Left lobe of liver (tissue), 2 donors: ENCODE measurements at regions not wholly inside any gene's neighbourhood (a gene's known extent, or its start where the extent isn't known, plus 50 kb on each side); places are given as distances from the start of the nearest gene placed in this dataset.
"Not testable (repeated sequence)": the region's sequence is repeated elsewhere in the genome, so short reads cannot be mapped to it uniquely, and the experiment has no call there.

ENCODE experiments used
- ATAC-seq: fragments of 200-7000 bp; cut with Tn5 transposase; one replicate; pipeline ENCODE4 v1.9.1; 2020; ENCODE audit warnings: mild to moderate bottlenecking, moderate library complexity
- DNase-seq: peaks from one replicate; pipeline ENCODE4 v3.0.0-alpha.2; 2020; ENCODE audit warnings: low spot score
- donor health status: DM: no; HTN: no; CAD: no; lungs with moderate emphysema.
- donor health status: DM: no; HTN: yes; CAD: no.

DNA sequence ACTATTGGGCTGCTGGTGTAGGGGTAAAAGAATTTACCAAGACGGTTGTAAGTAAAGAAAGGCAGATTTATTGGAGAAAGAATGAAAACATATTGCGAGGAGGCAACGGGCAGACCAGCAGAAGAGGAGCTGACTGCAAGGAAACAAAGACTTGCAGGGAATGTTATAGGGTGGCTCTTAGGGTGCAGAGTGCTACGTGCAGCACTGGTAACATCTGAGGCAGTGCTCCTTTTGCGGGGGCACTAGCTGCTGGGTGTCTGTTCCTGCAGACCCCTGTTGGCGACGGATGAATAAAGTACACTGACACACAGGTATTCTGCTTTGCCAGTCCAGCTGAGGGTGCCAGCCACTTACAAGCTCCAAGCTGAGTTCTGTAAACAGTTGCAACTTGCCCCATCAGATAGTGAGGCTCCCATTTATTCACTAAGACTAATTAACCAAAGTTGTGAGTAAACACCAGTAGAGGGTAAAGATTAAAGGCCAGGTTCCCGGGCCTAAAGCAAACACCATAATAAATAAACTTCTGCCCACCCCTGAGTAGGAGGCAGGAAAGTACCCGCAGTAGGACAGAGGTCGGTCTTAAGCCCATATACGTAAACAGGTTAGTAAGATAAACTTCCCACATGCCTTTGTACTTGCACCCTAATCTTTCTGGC is 140.2 kb upstream of the KCNK1 start:
- peak; percentile 80 for DNase-seq
- ATAC-seq = peak; percentile 90

- ATAC-seq (no peak), DNase-seq (no peak)
Observed at GRCh38 chr1:233477359-233477758, 136.5 kb upstream of the KCNK1 start.

- peak; percentile 37 for ATAC-seq
- DNase-seq = peak; percentile 56
Observed at GRCh38 chr1:233478611-233479010, 135.3 kb upstream of the KCNK1 start.

- peak; percentile 85 for ATAC-seq
- no peak for DNase-seq
Observed at GRCh38 chr1:233479110-233479890, 134.6 kb upstream of the KCNK1 start.

DNA sequence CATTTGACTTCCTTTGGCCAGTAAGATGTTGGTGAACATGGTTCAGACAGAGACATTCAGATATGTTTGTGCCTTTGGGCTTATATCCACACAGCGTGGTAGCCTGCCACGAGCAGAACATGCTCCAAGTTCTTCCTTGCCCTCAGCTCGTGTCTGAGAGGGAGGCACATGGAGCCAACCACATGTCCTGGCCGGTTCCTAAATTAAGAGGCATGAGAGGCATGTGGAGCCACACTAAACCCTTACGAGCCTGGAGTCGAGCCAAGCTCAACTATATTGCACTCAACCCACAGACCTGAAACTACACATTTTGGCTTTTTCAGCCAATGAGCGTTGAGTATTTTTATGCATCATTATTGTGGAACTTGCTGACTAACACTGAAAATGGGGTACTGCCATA is 133.7 kb upstream of the KCNK1 start:
- no peak for DNase-seq
- peak; percentile 21 for ATAC-seq

DNA sequence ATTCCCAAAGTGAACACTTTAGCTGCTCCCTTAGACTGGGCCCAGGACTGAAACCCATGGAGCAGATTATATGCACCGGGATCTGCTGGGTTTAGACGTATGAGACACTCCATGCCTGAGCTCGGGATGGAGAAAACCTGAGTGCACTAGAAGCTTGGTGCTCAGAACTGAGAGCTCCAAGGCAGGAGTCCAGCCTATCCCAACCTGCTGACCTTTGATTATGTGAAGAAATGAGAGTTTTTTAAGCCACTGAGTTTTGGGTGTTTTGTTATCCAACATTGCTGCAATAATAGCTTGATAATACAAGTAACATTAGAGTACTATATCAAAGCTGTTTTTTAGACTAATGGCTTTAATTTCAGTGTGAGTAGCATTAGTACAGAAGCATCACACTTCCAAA is 131.5 kb upstream of the KCNK1 start:
- ATAC-seq (peak; percentile 61), DNase-seq (no peak)

- ATAC-seq (no peak), DNase-seq (no peak)
Observed at GRCh38 chr1:233485385-233485784, 128.5 kb upstream of the KCNK1 start.

DNA sequence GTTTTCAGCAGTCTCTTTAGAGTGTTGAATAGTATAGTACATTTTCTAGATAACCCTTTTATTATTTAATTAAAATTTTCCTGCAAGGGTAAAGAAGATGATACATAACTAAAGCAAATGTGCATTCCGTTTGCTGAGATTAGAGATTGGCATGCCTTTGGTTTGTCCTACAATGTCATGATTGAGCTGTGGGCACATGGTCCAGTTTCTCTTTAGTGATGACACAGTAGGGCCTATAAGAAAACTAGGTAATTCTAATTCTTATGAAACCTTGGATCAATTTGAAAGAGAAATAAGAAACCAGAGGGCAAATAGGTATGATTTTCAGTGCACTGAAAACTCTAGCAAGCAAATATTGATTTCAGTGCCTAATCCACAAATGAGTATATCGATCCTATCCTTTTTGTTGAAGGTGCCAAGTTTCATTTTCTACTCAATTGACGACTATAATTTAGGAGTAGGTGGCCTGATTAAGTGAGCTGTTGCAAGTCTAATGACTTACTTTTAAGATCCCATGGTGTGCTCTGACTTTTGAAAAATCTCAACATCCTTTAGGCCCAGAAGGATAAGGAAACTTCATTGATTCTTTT is 128.0 kb upstream of the KCNK1 start:
- DNase-seq = no peak
- ATAC-seq = peak; percentile 51

- peak; percentile 74 for ATAC-seq
- no peak for DNase-seq
Observed at GRCh38 chr1:233487408-233487807, 126.5 kb upstream of the KCNK1 start.

- DNase-seq = no peak
- ATAC-seq = no peak
Observed at GRCh38 chr1:233489411-233489810, 124.5 kb upstream of the KCNK1 start.

DNA sequence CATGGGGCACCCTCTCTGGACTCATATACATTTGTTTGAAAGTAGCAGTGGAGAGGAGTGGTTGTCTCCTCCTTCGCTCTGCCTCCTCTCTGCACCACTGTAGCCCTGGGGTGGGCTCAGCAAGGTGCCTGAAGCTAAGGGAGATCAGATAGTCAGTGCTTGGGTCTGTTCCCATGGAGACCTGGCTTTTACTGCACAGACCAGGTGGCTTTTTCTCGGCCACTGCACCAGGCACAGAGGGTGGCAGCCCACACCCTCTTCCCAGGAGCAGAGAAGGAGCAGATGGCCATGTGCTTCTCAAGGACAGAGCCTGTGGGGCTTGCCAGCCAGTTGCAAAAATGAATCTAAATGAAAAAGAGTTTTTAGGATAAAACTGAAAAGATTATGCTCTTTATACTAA is 123.4 kb upstream of the KCNK1 start:
- DNase-seq = no peak
- no peak for ATAC-seq

DNA sequence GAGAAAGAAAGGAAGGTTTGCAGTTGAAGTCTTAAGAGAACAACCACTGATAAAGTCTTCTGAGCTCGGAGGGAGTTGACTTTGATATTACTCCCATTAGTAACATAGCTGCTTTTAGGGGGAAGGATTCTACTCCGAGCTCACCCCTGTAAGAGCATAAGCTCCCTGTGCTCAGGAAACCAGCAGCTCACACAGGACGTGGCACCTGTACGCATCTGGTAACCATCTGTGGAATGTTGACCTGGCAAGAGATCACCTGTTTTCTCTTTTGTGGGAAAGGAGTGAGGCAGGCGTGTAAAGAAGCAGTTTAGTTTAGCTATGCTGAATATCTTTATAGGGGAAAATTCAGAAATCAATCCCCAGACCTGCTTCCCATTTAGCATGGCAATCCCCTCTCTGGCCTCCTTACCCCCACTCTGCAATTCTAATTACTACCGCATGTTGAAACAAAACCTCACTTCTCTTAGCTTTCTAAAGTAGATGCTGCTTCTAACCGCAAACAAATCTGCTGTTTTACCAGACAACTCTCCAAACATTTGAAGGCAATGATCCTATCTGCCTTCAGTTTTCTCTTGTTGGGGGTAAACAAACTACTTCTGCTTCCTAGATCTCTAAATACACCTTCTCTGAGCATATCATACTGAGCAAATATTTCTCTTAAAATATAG is 121.8 kb upstream of the KCNK1 start:
- DNase-seq = no peak
- ATAC-seq = no peak

DNA sequence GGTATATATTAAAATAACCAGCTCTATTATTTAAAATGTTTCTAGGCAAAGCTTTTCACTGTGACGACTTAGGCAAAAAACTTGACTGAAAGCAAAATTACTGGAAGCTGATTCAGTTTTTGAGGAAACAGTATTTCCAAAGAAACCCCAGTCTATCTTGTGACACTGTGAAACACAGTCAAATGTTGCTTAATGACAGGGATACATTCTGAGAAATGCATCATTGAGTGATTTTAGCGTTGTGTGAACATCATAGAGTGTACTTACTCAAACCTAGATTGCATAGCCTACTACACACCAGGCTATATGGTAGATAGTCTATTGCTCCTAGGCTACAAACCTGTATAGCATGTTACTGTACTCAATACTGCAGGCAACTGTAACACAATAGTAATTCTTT is 116.9 kb upstream of the KCNK1 start:
- ATAC-seq (no peak), DNase-seq (no peak)

DNA sequence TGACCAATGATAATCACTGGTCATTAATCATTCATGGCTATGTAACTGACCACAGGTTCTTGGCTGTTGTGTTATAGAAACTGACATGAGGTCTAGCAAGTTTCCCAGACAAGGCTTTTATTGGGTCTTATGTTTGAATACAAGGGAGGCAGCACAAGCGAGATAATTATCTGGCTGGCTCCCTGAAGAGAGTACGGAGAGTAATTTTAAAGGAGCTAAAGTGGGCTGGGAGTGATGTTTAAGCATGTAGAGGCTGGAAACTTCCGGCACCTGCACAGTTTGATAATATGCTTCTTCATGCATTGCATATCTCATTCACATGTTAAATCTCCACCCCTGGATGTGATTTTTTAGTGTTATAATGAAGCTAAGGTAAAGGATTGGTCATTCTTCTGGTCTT is 116.2 kb upstream of the KCNK1 start:
- ATAC-seq (no peak), DNase-seq (no peak)

DNA sequence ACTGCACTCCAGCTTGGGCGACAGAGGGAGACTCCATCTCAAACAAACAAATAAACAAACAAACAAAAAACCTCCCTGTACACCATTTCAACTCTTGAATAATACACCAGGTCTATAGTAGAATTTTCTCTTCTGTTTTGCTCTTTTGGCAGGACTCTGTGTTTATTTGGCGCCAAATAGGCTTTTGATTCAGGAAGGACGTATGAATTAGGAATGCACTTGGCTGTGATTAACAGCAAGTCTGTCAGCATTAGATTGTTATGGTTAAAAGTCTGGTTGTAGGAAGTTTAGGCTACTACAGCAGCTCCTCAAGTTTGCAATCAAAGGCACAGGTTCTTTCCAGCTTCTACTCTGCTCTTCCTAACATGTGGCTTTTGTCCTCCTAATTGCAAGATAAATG is 113.8 kb upstream of the KCNK1 start:
- no peak for DNase-seq

GRCh38 chr1:233503366-233503954 is 110.4 kb upstream of the KCNK1 start:
- DNase-seq (no peak), ATAC-seq (no peak)

More for the DNA sequence above, 113.8 kb upstream of the KCNK1 start:
- no peak for ATAC-seq

- DNase-seq (no peak), ATAC-seq (no peak)
Observed at GRCh38 chr1:233505130-233505529, 108.8 kb upstream of the KCNK1 start.

- not testable (repeated sequence) for DNase-seq
Observed at GRCh38 chr1:233505889-233506288, 108.0 kb upstream of the KCNK1 start.

DNA sequence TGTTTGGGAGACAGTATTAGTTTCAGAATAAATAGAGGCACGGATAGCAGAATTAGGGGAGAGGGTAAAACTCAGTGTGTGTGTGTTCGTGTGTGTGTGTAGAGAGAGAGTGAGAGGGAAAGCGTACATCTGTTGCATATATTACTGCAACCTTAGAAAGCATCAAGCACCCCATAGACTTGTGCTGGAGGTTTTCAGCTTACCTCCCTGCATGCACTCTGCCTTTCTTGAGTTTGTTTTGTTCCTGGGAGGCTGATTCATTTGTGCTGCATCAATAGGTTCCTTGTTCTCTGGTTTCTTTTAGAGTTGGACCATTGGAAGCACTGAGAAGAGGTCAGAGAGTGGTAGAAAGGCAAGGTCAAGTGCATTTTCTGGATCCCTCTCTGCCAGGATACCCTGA is 104.4 kb upstream of the KCNK1 start:
- ATAC-seq (no peak), DNase-seq (no peak)

More at GRCh38 chr1:233505889-233506288, 108.0 kb upstream of the KCNK1 start:
- not testable (repeated sequence) for ATAC-seq

GRCh38 chr1:233512538-233512937 is 101.4 kb upstream of the KCNK1 start:
- DNase-seq = no peak
- ATAC-seq = no peak

GRCh38 chr1:233513431-233513830 is 100.5 kb upstream of the KCNK1 start:
- DNase-seq (no peak), ATAC-seq (peak; percentile 14)
